Amniotic stem cell (primary cell): ENCODE measurements at regions not wholly inside any gene's neighbourhood (a gene's known extent, or its start where the extent isn't known, plus 50 kb on each side); places are given as distances from the start of the nearest gene placed in this dataset.
"Not testable (repeated sequence)": the region's sequence is repeated elsewhere in the genome, so short reads cannot be mapped to it uniquely, and the experiment has no call there.

ENCODE experiments used
- DNase-seq: peaks from one replicate; lab custom pipeline; 2025; lab: John Stamatoyannopoulos, UW

DNA sequence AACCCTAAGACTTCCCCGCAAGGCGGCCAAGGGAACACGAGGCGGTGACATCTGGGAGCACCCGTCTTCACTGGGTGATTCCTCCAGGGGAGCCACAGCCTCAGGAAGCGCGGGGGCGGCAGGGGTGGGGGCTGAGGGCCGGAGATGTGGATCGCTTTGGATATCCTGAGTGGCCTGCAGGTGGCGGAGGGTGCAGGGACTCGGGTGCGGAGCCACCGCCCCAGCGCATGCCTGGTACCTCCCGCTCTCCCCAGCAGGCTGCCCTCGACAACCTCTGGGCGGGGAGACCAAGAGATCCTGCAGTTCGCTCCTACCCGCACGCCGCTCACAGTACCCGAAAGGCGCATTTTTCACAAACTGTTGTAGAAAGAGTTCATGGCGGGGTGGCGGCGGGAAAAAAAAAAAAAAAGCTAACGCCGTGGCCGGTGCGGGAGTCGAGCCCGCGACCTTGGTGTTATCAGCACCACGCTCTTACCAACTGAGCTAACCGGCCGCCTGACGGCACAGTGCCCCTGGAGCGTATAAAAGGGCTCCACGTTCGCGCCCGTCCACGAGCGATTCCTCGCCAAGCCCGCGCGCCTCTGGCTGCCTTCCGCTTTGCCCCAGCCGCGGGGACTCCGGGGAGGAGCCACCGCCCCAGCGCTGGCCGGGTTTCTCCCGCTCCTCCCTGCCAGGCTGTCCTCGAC lies 124.7 kb upstream of the PRKX start:
- not testable (repeated sequence) for DNase-seq

DNA sequence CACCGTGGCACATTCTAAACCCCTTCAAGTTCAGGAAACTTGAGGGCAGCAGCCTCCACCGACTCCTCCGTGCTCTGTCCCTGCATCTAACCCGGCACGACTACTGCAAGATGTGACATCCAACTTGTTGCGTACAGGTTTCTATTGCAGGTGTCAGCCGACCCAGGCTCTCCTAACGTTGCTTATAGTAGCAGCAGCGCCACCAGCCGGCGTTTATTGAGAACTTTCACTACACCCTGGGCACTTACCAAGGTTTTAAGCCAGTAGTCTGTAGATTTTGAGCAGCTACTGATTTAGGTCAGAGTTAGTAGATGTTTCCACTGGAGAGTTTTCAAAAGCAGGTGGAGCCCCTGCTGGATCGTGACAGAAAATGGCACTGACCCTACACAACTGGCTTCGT lies 123.8 kb upstream of the PRKX start:
- not testable (repeated sequence) for DNase-seq

DNA sequence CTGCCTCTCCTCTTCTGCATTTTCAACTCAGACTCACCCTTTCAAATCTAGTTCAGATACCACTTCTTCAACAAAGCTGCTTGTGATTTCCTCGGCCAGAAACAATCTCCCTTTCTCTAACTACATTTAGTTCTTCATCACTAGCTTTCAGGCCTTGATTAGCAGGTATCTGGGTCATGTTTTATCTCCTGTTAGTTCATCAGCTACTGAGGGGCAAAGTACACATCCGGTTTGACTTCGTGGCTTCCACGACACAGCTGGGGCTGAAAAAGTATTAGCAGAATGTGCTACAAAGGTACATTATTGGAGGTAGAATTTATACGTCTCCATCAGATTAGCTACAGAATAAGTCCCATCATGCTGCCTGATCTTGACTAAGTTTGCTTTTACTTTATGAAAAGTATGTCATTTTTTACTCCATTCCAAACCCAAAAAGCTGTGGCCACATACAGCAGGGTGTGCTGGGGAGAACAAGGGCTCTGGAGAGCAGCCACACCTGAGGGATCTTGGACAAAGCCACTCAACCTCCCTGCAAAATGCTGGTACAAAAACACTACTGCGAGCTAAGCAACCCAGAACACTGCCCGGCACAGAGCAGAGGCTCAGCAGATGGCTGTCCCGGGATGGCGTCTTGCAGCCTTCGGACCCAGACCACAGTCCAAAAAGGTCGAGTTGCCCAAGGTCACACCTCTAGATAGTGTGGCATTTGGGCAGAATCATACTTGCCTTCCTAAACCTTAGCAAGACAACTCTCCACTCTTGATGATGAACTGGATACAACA lies 120.5 kb upstream of the PRKX start:
- DNase-seq = not testable (repeated sequence)

DNA sequence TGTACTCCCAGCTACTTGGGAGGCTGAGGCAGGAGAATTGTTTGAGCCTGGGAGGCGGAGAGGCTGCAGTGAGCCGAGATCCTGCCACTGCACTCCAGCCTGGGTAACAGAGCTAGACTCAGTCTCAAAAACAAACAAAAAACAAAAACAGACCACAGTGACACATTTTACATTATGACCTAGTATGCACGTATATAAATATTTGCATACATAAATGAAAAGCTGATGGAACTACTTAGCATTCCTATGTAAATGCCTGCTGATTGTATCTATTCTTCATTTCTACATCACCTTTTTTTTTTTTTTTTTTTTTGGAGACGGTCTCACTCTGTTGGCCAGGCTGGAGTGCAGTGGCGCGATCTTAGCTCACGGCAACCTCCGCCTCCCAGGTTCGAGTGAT lies 116.6 kb upstream of the PRKX start:
- not testable (repeated sequence) for DNase-seq

DNA sequence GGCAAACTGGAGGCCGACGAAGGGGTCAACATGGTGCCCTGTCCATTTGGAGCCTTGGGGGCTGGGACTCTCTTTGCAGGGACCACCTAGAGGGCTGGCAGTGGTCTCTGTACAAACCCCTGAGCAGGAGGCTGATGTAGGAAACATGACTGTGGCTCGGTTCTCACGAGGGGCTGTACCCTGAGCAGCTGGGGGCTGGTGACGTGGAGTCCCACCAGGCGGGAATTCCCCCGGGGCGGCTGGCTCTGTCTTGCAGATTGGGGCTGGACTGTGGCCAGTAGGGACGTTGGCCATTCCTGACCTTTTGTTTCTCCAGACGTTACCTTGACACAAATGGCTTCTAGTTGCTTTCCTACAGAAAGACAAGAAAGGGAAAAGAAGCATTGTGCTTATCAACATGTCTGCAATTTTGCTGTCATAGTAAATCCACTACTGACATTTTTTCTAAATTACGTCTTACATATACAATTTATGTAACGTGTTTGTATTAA lies 115.6 kb upstream of the PRKX start:
- DNase-seq = not testable (repeated sequence)

DNA sequence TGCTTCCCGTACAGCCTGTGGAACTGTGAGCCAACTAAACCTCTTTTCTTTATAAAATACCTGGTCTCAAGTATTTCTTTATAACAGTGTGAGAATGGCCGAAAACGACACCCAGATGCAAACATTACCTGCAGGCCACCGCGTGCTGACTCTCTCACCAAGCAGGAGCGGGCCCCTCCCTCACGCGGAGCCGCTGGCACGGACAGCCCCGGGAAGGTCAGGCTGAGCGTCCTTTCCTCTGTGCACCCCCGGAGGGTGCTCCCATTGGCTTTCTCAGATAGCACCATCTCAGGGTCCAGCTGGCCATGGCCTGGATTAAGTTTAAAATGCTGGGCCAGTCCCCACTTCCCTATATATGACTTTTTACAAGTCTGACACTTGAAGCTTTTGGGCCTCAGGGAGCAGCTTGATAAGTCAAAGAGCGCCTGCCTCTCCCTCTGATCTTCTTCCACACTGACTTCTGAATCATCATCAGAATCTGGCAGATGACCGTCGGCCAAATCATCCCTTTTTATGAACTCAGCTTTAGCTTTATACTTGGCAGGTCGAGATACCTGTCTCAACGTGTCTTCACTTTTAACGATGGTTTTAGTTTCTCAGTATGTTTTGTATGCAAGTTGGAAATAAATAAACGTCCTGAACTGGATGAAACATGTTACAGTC lies 115.1 kb upstream of the PRKX start:
- DNase-seq = not testable (repeated sequence)

DNA sequence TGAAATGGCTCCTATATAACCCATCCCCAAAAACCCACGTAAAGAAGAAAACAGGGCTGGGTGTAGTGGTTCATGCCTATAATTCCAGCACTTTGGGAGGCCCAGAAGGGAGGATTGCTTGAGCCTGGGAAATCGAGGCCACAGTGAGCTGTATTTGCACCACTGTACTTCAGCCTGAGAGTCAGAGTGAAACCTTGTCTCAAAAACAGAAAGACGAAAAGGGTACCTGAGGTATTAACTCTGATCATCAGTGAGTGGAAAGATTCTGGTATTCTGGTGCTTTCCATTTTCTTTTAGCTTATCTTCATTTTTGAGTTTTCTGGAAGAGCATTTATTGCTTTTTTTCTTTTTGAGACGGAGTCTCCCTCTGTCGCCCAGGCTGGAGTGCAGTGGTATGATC lies 110.6 kb upstream of the PRKX start:
- not testable (repeated sequence) for DNase-seq

DNA sequence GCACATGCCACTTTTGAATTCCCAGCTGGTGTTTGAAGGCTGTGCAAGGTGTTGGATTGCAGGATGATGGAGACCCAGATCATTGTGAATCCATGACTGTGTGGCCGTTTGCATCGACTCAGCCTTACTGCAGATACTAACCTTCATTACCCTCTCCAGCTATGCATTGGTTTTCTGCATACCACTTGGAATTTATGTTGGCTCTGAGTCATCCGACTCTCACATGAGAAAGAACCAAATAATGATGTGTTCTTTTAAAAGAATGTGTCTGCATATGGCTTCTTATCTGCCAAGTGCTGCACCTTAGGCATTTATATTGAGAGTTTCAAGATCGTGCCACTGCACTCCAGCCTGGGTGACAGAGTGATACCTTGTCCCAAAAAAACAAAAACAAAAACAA lies 106.7 kb upstream of the PRKX start:
- DNase-seq = peak; percentile 50

DNA sequence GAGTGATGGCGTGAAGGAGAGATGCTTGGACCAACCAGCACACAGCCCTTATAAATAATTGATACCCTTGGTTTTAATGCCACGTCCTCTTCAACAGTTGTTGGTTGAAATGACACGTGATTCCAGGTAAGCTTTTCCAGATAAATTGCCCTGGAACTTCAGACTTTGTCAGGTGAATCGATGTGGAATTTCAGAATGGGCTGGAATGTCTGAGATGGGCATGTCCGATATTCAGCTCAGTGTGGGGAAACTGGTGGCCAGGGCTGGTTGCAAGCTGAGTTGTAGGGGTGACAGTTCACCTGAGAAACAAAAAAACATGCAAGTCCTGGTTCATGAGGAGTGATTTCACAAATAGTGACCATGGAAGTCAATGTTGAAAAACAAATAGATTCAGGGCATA lies 104.0 kb upstream of the PRKX start:
- not testable (repeated sequence) for DNase-seq

DNA sequence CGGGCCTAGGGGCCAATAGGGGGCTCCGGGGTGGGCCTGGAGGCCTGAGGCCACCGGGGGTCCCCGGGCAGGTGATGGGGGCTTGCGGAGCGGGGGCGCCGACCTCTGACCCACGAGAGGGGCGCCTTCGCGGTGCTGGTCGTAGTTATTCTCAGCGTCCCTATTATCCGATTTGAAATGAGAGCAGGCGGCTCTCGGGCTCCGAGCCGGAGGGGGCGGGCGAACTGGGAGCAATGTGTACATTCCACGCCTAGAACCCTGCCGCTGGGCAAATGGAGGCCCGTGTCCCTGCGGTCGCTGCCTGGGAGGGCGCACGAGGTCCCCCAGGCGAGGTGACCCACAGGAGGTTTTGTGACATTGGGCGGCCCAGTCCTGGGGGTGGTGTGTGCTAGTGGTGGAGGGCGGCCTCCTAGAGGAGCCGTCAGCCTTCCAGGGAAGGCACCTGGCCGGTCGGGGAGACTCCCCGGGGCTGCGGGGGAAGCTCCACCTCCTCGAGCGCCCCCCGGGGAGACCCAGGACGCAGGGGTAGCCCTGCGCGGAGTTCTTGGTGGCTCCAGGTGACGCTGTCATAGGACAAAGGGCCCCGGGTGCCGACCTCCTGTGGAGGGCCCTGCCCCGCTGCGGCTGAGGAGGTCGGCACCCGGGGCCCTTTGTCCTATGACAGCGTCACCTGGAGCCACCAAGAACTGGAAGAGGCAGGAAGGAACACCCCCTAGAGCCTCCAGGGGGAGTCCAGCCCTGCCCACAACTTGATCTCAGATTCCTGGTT lies 102.6 kb upstream of the PRKX start:
- DNase-seq = no peak

DNA sequence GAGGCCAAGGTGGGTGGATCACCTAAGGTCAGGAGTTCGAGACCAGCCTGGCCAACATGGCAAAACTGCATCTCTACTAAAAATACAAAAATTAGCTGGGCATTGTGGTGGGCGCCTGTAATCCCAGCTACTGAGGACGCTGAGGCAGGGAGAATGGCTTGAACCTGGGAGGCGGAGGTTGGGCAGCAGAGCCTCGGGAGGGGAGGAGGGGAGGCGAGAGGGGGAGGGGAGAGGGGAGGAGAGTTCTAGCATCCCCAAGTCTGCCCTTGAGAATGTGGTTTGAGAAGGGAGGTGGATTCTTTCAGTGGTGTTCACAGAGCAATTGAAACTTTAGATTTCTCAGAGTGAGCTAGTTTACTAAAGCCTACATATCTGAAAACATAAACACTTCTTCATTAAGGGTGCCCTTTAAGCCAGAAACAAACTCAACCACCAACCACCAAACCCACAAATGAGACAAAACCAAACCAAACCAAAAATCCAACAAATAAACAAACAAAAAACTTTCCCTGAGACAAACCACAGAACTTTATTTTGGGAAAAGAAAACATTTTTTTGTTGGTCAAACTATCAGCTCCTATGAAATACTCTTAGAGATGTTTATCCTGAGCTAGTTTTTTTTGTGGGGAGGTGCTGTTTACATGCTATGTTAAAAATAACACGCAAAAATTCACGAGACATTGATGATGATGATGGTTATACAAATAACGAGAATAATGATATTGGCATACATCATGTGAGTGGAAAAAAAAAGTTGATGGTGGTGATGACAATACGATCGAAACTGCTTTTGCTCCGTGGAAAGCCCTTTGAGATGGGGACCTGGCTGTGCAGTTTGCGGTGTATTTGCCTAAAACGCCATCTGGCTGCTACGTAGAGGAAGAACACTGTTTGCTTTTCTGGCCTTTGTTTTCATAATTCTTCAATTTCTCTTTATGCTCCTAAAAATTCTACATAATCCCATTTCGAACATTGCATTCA lies 98.2 kb upstream of the PRKX start:
- peak; percentile 32 for DNase-seq

DNA sequence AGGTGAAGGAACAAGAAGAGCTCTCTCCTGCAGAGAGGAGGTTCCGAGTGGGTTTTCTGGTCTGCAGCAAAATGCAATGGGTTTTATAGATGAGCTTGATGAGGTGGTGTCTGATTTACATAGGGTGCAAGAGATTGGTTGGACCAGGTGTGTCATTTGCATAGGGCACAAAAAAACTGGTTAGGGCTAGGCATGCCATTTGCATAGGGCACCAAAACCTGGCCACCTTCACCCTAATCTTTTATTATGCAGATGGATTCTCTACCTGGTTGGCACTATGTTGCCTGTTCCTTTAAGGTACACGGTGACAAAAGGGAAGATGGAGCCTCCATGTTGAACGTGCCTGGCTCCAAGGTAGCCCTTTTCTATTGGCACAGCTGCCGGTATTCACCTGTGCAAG lies 94.5 kb upstream of the PRKX start:
- DNase-seq = no peak

DNA sequence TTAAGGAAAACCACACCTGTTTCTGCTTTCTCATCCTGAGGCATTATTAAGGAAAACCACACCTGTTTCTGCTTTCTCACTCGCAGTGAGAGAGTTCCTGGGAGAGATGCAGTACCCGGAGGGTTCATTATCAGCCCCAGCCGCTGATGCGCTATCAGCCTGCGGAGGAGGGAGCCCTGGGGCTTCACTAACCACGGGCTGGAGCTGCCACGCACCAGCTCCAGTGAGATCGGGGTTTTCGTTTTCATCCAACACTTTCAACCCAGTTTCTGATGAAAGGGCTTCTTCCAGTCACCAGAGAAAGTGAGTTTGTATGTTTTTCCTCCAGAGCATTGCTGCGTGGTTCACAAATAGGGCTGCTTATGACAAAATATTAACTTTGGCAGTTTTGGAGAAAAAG lies 93.2 kb upstream of the PRKX start:
- DNase-seq = no peak

DNA sequence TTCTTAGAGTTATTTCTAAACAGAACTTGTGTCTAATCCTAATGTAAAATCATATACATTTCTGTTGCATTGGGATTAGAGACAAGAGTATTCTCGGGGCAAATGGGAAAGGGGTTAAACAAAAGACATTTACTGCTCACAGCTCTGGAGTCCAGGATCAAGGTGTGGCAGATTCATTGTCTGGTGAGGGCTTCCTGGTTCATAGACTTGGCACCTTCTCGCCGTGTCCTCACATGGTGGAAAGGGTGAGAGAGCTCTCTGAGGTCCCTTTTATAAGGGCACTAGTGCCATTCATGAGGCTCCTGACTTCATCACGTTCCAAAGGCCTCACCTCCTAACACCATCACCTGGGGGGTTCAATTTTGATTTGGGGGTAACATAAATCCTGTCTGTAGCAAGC lies 90.3 kb upstream of the PRKX start:
- no peak for DNase-seq

DNA sequence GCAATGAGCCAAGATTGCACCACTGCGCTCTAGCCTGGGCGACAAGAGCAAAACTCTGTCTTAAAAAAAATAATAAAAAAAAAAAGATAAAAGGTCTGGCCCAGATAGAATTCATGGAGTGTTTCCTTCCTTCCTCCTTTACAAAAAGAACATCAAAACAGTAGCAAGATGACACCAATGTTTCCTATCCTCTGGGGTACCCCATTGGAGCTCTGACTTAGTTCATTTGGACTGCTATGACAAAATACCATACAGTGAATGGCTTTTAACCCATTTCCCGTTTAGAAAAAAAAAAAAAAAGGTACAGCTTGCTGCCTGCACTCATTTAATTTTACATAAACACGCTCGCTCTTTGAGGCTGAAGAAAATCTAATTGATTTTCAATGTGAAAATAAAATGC lies 89.9 kb upstream of the PRKX start:
- no peak for DNase-seq

DNA sequence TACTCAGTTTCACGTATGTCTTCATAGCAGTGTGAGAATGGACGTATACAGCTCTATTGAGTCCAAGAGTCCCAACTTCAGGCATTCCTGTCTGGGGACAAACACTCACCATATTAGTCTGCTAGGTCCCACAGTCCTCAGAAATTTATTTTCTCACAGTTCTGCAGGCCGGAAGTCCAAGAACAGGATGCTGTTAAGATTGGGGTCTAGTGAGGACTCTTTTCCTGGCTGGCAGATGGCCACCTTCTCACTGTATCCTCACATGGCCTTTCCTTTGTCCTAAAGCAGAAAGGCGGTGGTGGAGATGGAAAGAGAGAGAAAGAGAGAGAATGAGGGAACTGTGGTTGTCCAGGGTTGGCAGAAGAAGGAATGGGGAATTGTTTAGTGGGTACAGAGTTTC lies 82.0 kb upstream of the PRKX start:
- DNase-seq = not testable (repeated sequence)

DNA sequence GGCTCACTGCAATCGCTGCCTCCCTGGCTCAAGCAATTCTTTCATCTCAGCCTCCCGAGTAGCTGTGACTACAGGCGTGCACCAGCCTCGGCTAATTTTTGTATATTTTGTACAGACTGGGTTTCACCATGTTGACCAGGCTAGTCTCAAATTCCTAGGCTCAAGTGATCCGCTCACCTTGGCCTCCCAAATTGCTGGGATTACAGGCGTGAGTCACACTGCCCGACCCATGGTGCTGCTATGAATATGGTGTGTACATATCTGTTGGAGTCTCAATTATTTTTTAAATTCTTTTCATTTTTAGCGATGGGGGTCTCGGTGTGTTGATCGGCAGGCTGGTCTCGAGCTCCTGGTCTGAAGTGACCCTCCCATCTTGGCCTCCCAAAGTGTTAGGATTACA lies 78.0 kb upstream of the PRKX start:
- no peak for DNase-seq

DNA sequence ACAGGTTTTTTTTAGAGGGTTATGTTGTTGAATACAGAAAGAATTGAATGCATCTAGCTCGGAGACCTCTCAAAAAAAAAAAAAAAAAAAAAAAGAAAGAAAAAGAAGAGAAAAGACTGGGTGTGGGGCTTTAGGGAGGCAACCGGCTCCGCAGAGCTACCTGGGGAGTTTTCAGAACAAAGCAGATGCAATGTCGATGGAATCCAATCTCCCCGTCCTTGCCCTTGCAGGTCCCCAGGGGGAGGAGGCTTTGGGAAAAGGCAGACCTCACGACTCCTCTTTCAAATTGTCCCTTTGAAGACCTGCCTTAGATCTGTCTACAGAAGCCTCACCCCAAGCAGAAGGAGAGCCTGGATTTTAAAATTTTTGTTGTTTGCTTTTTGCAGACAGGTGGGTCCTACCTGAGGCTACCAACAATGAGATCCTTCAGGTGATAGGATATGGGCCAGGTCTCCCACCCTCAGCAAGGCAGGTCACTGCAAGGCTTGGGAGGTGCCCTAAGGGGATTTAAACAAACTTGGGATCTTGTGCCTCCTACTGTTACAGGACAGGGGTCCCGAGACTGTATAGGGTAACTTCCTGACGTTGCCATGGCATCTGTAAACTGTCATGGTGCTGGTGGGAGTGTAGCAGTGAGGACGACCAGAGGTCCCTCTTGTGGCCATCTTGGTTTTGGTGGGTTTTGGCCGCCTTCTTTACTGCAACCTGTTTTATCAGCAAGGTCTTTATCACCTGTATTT lies 75.2 kb upstream of the PRKX start:
- DNase-seq = no peak

DNA sequence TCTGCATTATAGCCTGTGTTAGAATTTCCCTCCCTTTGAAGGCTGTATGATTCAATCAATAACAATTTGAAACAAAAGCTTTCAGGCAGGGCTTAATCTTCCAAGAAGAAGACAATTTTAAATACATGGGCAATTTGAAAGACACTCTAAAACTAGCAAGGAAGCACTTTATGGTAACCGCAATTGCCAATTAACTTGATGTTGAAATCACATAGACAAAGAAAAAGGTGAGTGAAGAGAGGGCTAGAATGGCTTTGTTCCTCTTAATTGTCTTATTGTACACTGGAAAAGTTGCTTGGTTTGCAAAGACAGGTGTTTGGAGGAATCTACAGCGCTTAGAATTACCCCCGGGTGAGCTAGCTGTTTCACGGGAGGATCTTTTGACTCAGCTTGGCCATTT lies 74.4 kb upstream of the PRKX start:
- no peak for DNase-seq

DNA sequence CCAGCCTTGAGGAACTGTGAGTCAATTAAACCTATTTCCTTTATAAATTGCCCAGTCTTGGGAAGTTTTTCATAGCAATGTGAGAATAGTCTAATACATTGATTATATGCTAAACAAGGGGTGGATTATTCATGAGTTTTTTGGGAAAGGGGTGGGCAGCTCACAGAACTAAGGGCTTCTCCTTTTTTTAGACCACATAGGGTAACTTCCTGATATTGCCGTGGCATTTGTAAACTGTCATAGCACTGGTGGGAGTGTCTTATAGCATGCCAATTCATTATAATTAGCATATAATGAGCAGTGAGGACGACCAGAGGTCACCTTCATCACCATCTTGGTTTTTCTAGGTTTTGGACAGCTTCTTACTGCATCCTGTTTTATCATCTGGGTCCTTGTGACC lies 72.4 kb upstream of the PRKX start:
- not testable (repeated sequence) for DNase-seq
